ENCODE measurements at regions not wholly inside any gene's neighbourhood (a gene's known extent, or its start where the extent isn't known, plus 50 kb on each side); places are given as distances from the start of the nearest gene placed in this dataset.
"Not testable (repeated sequence)": the region's sequence is repeated elsewhere in the genome, so short reads cannot be mapped to it uniquely, and the experiment has no call there.

DNA sequence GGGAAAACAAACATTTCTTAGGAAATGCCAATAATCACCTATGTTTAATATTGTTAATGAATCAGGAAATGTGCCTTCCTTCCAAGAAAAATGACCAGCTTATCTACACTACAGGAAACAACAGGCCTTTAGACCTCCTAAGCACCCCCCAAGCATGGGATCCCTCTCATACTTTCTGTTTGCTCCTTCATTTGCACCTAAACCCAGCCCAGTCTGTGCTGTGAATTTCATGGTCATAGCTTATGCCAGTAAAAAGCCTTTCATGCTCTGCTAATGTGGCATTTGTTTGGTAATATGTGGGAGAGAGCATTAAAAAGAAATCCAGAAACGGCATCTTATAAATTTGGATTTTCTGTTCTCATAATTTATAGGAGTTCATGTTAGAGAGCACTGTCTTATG lies 511.1 kb downstream of the EBF1 start:
- no peaks in the 10 kb centered on the region for H3K79me1 ChIP-seq (replicated peaks; ENCODE audit: low read length, poor library complexity, severe bottlenecking)
- H3K4me3 ChIP-seq (ENCODE audit: insufficient read depth in 1 of 2, low read depth in 1 of 2, low read length in 2 of 2), result no peak overlapping the region
- H3K9ac ChIP-seq (ENCODE audit: low read length), result no peak overlapping the region
- H3K27me3 ChIP-seq (ENCODE audit: control insufficient read depth in 1 of 2, insufficient read depth in 1 of 2, low read length in 2 of 2), result no peaks in the 10 kb centered on the region
- H2AK5ac ChIP-seq (ENCODE audit: low read length, severe bottlenecking), result no peak overlapping the region
- no peak overlapping the region for H4K8ac ChIP-seq (ENCODE audit: low read length)
- no peak overlapping the region for H3K4me2 ChIP-seq (ENCODE audit: low read length, poor library complexity, severe bottlenecking)
- H2BK15ac ChIP-seq (ENCODE audit: low read depth, poor library complexity, severe bottlenecking), result no peak overlapping the region
- no peak overlapping the region for H2BK5ac ChIP-seq (ENCODE audit: low read depth, low read length, poor library complexity, severe bottlenecking)
- H3K27ac ChIP-seq (ENCODE audit: low read length, poor library complexity, severe bottlenecking), result no peak overlapping the region
- no peak for DNase-seq
- H3K23ac ChIP-seq (ENCODE audit: low read length in 2 of 2), result no peak overlapping the region
- no peak overlapping the region for H4K91ac ChIP-seq (ENCODE audit: low read length)
- no peak overlapping the region for H2BK12ac ChIP-seq (ENCODE audit: low read length in 2 of 2)
- H3K14ac ChIP-seq (ENCODE audit: low read length in 2 of 2), result no peak overlapping the region
- no peak overlapping the region for H2BK120ac ChIP-seq (ENCODE audit: low read depth, low read length)
- H2AFZ ChIP-seq (ENCODE audit: low read depth, low read length), result no peak overlapping the region
- no peak overlapping the region for H3K18ac ChIP-seq (ENCODE audit: low read depth in 1 of 2, low read length in 2 of 2)
- peaks cover 10% of the 10 kb centered on the region for H3K9me3 ChIP-seq (ENCODE audit: control insufficient read depth, low read length)
- H3K36me3 ChIP-seq (ENCODE audit: control insufficient read depth in 1 of 2, insufficient read depth in 2 of 2, low read depth in 1 of 2, low read length in 2 of 2), result no peaks in the 10 kb centered on the region
- WGBS, result 80% methylated on average over 1 of the region's 1 CpG
- H3K4me1 ChIP-seq (ENCODE audit: control insufficient read depth, insufficient read depth, low read depth, low read length), result peaks cover 2% of the 10 kb centered on the region
- H3K4ac ChIP-seq (ENCODE audit: low read depth in 1 of 2, low read length in 2 of 2), result no peak overlapping the region

DNA sequence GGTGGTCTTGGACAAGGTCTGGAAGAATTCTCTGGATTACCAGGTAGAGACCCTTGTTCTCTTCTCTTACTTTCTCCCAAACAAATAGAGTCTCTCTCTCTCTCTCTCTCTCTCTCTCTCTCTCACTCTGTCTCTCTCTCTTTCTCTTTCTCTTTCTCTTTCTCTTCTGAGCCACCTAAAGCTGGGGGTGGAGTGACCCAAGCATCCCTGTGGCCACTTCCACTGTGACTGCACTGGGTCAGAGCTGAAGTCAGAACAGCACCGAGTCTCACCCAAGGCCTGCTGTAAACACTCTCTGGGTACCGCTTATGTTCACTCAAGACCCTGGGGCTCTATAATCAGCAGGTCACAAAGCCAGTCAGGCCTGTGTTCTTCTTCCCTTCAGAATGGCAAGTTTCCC lies 513.7 kb downstream of the EBF1 start:
- Histone ChIP-seq H3K4me3 (ENCODE audit: insufficient read depth in 1 of 2, low read depth in 1 of 2, low read length in 2 of 2) (no peak overlapping the region), H3K18ac (ENCODE audit: low read depth in 1 of 2, low read length in 2 of 2) (no peak overlapping the region), H3K4ac (ENCODE audit: low read depth in 1 of 2, low read length in 2 of 2) (no peak overlapping the region), H4K91ac (ENCODE audit: low read length) (no peak overlapping the region), H3K4me1 (ENCODE audit: control insufficient read depth, insufficient read depth, low read depth, low read length) (no peaks in the 10 kb centered on the region), H2BK12ac (ENCODE audit: low read length in 2 of 2) (no peak overlapping the region), H3K14ac (ENCODE audit: low read length in 2 of 2) (no peak overlapping the region), H3K79me1 (replicated peaks; ENCODE audit: low read length, poor library complexity, severe bottlenecking) (no peaks in the 10 kb centered on the region), H3K36me3 (ENCODE audit: control insufficient read depth in 1 of 2, insufficient read depth in 2 of 2, low read depth in 1 of 2, low read length in 2 of 2) (no peaks in the 10 kb centered on the region), H2BK5ac (ENCODE audit: low read depth, low read length, poor library complexity, severe bottlenecking) (no peak overlapping the region), H3K9ac (ENCODE audit: low read length) (no peak overlapping the region), H3K4me2 (ENCODE audit: low read length, poor library complexity, severe bottlenecking) (no peak overlapping the region), H4K8ac (ENCODE audit: low read length) (no peak overlapping the region), H2BK15ac (ENCODE audit: low read depth, poor library complexity, severe bottlenecking) (no peak overlapping the region), H2AK5ac (ENCODE audit: low read length, severe bottlenecking) (no peak overlapping the region), H3K27ac (ENCODE audit: low read length, poor library complexity, severe bottlenecking) (no peak overlapping the region), H2BK120ac (ENCODE audit: low read depth, low read length) (no peak overlapping the region), H2AFZ (ENCODE audit: low read depth, low read length) (no peak overlapping the region), H3K27me3 (ENCODE audit: control insufficient read depth in 1 of 2, insufficient read depth in 1 of 2, low read length in 2 of 2) (no peaks in the 10 kb centered on the region), H3K23ac (ENCODE audit: low read length in 2 of 2) (no peak overlapping the region), H3K9me3 (ENCODE audit: control insufficient read depth, low read length) (peaks cover 11% of the 10 kb centered on the region)
- 82% methylated on average over 2 of the region's 2 CpGs for WGBS
- DNase-seq, result no peak

DNA sequence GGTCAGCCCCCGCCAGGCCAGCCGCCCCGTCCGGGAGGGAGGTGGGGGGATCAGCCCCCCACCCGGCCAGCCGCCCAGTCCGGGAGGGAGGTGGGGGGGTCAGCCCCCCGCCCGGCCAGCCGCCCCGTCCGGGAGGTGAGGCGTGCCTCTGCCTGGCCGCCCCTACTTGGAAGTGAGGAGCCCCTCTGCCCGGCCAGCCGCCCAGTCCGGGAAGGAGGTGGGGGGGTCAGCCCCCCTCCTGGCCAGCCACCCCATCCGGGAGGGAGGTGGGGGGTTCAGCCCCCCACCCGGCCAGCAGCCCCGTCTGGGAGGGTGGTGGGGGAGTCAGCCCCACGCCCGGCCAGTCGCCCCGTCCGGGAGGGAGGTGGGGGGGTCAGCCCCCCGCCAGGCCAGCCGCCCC lies 517.0 kb downstream of the EBF1 start:
- H3K18ac ChIP-seq (ENCODE audit: low read depth in 1 of 2, low read length in 2 of 2); H3K27me3 ChIP-seq (ENCODE audit: control insufficient read depth in 1 of 2, insufficient read depth in 1 of 2, low read length in 2 of 2); H3K9ac ChIP-seq (ENCODE audit: low read length); H2BK120ac ChIP-seq (ENCODE audit: low read depth, low read length); DNase-seq; H3K79me1 ChIP-seq (replicated peaks; ENCODE audit: low read length, poor library complexity, severe bottlenecking); H2BK15ac ChIP-seq (ENCODE audit: low read depth, poor library complexity, severe bottlenecking); H3K36me3 ChIP-seq (ENCODE audit: control insufficient read depth in 1 of 2, insufficient read depth in 2 of 2, low read depth in 1 of 2, low read length in 2 of 2); H3K14ac ChIP-seq (ENCODE audit: low read length in 2 of 2); H3K4ac ChIP-seq (ENCODE audit: low read depth in 1 of 2, low read length in 2 of 2); H4K91ac ChIP-seq (ENCODE audit: low read length); H4K8ac ChIP-seq (ENCODE audit: low read length); H3K4me2 ChIP-seq (ENCODE audit: low read length, poor library complexity, severe bottlenecking); H3K4me1 ChIP-seq (ENCODE audit: control insufficient read depth, insufficient read depth, low read depth, low read length); H3K23ac ChIP-seq (ENCODE audit: low read length in 2 of 2); H2BK12ac ChIP-seq (ENCODE audit: low read length in 2 of 2); H3K4me3 ChIP-seq (ENCODE audit: insufficient read depth in 1 of 2, low read depth in 1 of 2, low read length in 2 of 2); H2AK5ac ChIP-seq (ENCODE audit: low read length, severe bottlenecking); H3K27ac ChIP-seq (ENCODE audit: low read length, poor library complexity, severe bottlenecking); H2AFZ ChIP-seq (ENCODE audit: low read depth, low read length); H2BK5ac ChIP-seq (ENCODE audit: low read depth, low read length, poor library complexity, severe bottlenecking): not testable (repeated sequence)
- peaks cover 25% of the 10 kb centered on the region for H3K9me3 ChIP-seq (ENCODE audit: control insufficient read depth, low read length)
- whole genome bisulfite sequencing, result 97% methylated on average over 7 of the region's 27 CpGs

GRCh38 chr5:158573829-158574228 lies 525.9 kb downstream of the EBF1 start:
- Histone ChIP-seq H3K4ac (ENCODE audit: low read depth in 1 of 2, low read length in 2 of 2) (no peak overlapping the region), H2BK120ac (ENCODE audit: low read depth, low read length) (no peak overlapping the region), H2AK5ac (ENCODE audit: low read length, severe bottlenecking) (no peak overlapping the region), H2BK5ac (ENCODE audit: low read depth, low read length, poor library complexity, severe bottlenecking) (no peak overlapping the region), H3K27ac (ENCODE audit: low read length, poor library complexity, severe bottlenecking) (no peak overlapping the region), H3K4me2 (ENCODE audit: low read length, poor library complexity, severe bottlenecking) (no peak overlapping the region), H3K18ac (ENCODE audit: low read depth in 1 of 2, low read length in 2 of 2) (no peak overlapping the region), H2BK12ac (ENCODE audit: low read length in 2 of 2) (no peak overlapping the region), H3K79me1 (replicated peaks; ENCODE audit: low read length, poor library complexity, severe bottlenecking) (no peaks in the 10 kb centered on the region), H3K4me3 (ENCODE audit: insufficient read depth in 1 of 2, low read depth in 1 of 2, low read length in 2 of 2) (no peak overlapping the region), H3K27me3 (ENCODE audit: control insufficient read depth in 1 of 2, insufficient read depth in 1 of 2, low read length in 2 of 2) (no peaks in the 10 kb centered on the region), H4K8ac (ENCODE audit: low read length) (no peak overlapping the region), H3K4me1 (ENCODE audit: control insufficient read depth, insufficient read depth, low read depth, low read length) (no peaks in the 10 kb centered on the region), H3K9me3 (ENCODE audit: control insufficient read depth, low read length) (peaks cover 12% of the 10 kb centered on the region), H2AFZ (ENCODE audit: low read depth, low read length) (no peak overlapping the region), H3K36me3 (ENCODE audit: control insufficient read depth in 1 of 2, insufficient read depth in 2 of 2, low read depth in 1 of 2, low read length in 2 of 2) (no peaks in the 10 kb centered on the region), H3K23ac (ENCODE audit: low read length in 2 of 2) (no peak overlapping the region), H2BK15ac (ENCODE audit: low read depth, poor library complexity, severe bottlenecking) (no peak overlapping the region), H3K9ac (ENCODE audit: low read length) (no peak overlapping the region), H4K91ac (ENCODE audit: low read length) (no peak overlapping the region), H3K14ac (ENCODE audit: low read length in 2 of 2) (no peak overlapping the region)
- DNase-seq, result no peak
- WGBS, result 50% methylated on average over 1 of the region's 3 CpGs

Data from mesenchymal stem cell (in vitro differentiated cells and primary cell).